ENCODE measurements at regions not wholly inside any gene's neighbourhood (a gene's known extent, or its start where the extent isn't known, plus 50 kb on each side); places are given as distances from the start of the nearest gene placed in this dataset.

DNA sequence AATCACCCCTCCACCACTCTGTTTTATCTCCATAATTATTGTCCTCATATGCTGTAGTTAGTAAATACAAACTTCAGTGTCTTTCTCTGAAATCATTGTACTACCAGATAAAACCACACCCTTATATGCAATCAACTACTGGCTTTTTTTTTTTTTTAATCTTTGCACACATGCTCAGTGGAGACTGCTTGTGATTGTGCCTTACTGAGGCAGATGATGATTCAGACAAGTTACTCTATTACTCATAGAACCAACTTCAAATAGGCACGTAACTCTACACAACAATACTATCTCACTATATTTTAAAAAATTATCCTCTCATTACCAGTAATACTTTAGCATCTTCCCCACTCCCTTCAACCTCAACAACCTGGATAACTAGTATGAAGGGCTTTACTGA, 1278.4 kb upstream of the PIK3C3 start:
- Histone ChIP-seq H3K4me1 (ENCODE audit: control insufficient read depth in 2 of 3, insufficient read depth in 2 of 3, low read depth in 1 of 3, low read length in 3 of 3) (no peaks in the 10 kb centered on the region), H3K36me3 (ENCODE audit: control insufficient read depth in 2 of 3, insufficient read depth in 3 of 3, low read length in 3 of 3) (no peaks in the 10 kb centered on the region), H3K27ac (ENCODE audit: low read depth in 2 of 2, low read length in 2 of 2) (no peak overlapping the region), H3K4me3 (ENCODE audit: low read length in 3 of 3) (no peak overlapping the region), H3K9me3 (ENCODE audit: control insufficient read depth in 2 of 3, insufficient read depth in 1 of 3, low read length in 3 of 3) (no peaks in the 10 kb centered on the region), H3K27me3 (ENCODE audit: control insufficient read depth, insufficient read depth, low read length) (no peaks in the 10 kb centered on the region), H3K9ac (ENCODE audit: low read length in 3 of 3) (no peak overlapping the region)
- DNase-seq: no peak
- no peak for FAIRE-seq
- TF ChIP-seq CTCF (IDR thresholded peaks at IDR 0.05; ENCODE audit: borderline replicate concordance, extremely low read depth, insufficient read depth): no peak
- intact Hi-C loops (cut with DNase I): no loop called here

GRCh38 chr18:40673150-40673549, 1281.9 kb upstream of the PIK3C3 start:
- DNase-seq (no peak), FAIRE-seq (no peak)
- no peak overlapping the region for H3K4me3 ChIP-seq (ENCODE audit: low read length in 3 of 3)
- no peak for TF ChIP-seq CTCF (IDR thresholded peaks at IDR 0.05; ENCODE audit: borderline replicate concordance, extremely low read depth, insufficient read depth)
- no peaks in the 10 kb centered on the region for H3K4me1 ChIP-seq (ENCODE audit: control insufficient read depth in 2 of 3, insufficient read depth in 2 of 3, low read depth in 1 of 3, low read length in 3 of 3)
- H3K9ac ChIP-seq (ENCODE audit: low read length in 3 of 3): no peak overlapping the region
- H3K9me3 ChIP-seq (ENCODE audit: control insufficient read depth in 2 of 3, insufficient read depth in 1 of 3, low read length in 3 of 3): no peaks in the 10 kb centered on the region
- H3K27me3 ChIP-seq (ENCODE audit: control insufficient read depth, insufficient read depth, low read length): no peaks in the 10 kb centered on the region
- intact Hi-C loops (cut with DNase I): no loop called here
- H3K36me3 ChIP-seq (ENCODE audit: control insufficient read depth in 2 of 3, insufficient read depth in 3 of 3, low read length in 3 of 3): no peaks in the 10 kb centered on the region
- H3K27ac ChIP-seq (ENCODE audit: low read depth in 2 of 2, low read length in 2 of 2): no peak overlapping the region

DNA sequence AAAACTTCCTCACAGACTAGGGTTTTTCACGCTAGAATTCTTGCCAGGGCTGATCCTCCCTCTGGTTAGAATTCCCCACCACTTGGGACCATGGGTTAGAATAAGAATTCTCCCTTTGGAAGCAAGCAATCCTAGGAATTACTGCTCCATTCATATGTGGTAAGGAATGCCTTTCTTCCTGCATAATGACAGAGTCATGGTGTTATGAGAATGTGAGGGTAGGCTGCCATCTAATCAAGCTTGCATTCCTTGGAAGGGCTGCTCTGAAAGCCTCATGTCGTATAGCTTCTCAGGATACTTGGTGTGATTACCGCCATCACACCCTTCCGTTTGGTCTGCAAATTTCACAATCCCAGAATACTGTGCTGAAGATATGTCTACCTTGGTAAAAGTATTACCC, 1282.4 kb upstream of the PIK3C3 start:
- H3K4me3 ChIP-seq (ENCODE audit: low read length in 3 of 3): no peak overlapping the region
- no peak overlapping the region for H3K9ac ChIP-seq (ENCODE audit: low read length in 3 of 3)
- intact Hi-C loops (cut with DNase I): no loop called here
- H3K27ac ChIP-seq (ENCODE audit: low read depth in 2 of 2, low read length in 2 of 2): no peak overlapping the region
- no peak for DNase-seq
- no peak for TF ChIP-seq CTCF (IDR thresholded peaks at IDR 0.05; ENCODE audit: borderline replicate concordance, extremely low read depth, insufficient read depth)
- no peaks in the 10 kb centered on the region for H3K36me3 ChIP-seq (ENCODE audit: control insufficient read depth in 2 of 3, insufficient read depth in 3 of 3, low read length in 3 of 3)
- no peaks in the 10 kb centered on the region for H3K4me1 ChIP-seq (ENCODE audit: control insufficient read depth in 2 of 3, insufficient read depth in 2 of 3, low read depth in 1 of 3, low read length in 3 of 3)
- H3K9me3 ChIP-seq (ENCODE audit: control insufficient read depth in 2 of 3, insufficient read depth in 1 of 3, low read length in 3 of 3): no peaks in the 10 kb centered on the region
- FAIRE-seq: no peak
- no peaks in the 10 kb centered on the region for H3K27me3 ChIP-seq (ENCODE audit: control insufficient read depth, insufficient read depth, low read length)

DNA sequence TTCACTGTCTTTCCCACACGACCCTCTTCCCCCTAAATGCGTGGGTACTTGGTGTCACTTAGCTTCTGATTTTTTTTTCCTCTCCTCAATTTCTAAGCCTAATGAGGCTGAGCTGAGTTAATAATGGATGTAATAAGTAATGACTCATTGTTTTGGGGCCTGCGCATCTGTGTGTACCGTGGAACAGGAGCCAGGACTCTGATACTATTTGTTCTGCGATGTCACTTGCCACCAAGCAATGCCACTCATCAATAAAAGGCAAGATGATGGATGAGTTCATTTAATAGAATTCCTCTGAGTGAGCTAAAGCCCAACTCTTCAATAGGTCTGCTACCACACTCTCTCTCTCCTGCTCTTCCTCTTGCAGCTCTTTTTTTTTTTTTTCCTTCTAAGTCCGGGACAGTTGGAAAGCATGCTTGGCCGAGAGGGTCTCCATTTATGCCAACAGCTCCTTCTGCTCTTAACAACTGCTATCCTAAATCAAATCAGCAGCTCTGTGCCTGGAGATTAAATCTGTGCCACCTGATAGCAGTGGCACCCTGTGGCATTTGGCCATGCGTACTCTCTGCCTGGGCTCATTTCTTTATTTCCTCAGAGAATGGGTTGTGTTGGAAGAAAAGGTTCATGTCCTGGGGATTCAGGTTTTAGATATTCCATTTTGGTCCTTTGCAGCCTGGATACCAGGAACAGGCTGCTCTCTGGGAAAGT, 1284.2 kb upstream of the PIK3C3 start:
- Histone ChIP-seq H3K27me3 (ENCODE audit: control insufficient read depth, insufficient read depth, low read length) (no peaks in the 10 kb centered on the region), H3K4me1 (ENCODE audit: control insufficient read depth in 2 of 3, insufficient read depth in 2 of 3, low read depth in 1 of 3, low read length in 3 of 3) (no peaks in the 10 kb centered on the region), H3K9me3 (ENCODE audit: control insufficient read depth in 2 of 3, insufficient read depth in 1 of 3, low read length in 3 of 3) (no peaks in the 10 kb centered on the region), H3K4me3 (ENCODE audit: low read length in 3 of 3) (no peak overlapping the region), H3K27ac (ENCODE audit: low read depth in 2 of 2, low read length in 2 of 2) (no peak overlapping the region), H3K36me3 (ENCODE audit: control insufficient read depth in 2 of 3, insufficient read depth in 3 of 3, low read length in 3 of 3) (no peaks in the 10 kb centered on the region), H3K9ac (ENCODE audit: low read length in 3 of 3) (no peak overlapping the region)
- FAIRE-seq (no peak), DNase-seq (peak in 1 of 5 donors; percentile 19)
- intact Hi-C loops (cut with DNase I): no loop called here
- no peak for TF ChIP-seq CTCF (IDR thresholded peaks at IDR 0.05; ENCODE audit: borderline replicate concordance, extremely low read depth, insufficient read depth)
